HG02571 (cell line): ENCODE measurements at regions not wholly inside any gene's neighbourhood (a gene's known extent, or its start where the extent isn't known, plus 50 kb on each side); places are given as distances from the start of the nearest gene placed in this dataset.
"Not testable (repeated sequence)": the region's sequence is repeated elsewhere in the genome, so short reads cannot be mapped to it uniquely, and the experiment has no call there.

Source experiments
- ATAC-seq: cut with Tn5 transposase; IDR thresholded peaks from one replicate; pipeline ENCODE4 v1.9.1; 2021; ENCODE audit warnings: mild to moderate bottlenecking, moderate library complexity; ENCODE audit not compliant: unreplicated experiment

DNA sequence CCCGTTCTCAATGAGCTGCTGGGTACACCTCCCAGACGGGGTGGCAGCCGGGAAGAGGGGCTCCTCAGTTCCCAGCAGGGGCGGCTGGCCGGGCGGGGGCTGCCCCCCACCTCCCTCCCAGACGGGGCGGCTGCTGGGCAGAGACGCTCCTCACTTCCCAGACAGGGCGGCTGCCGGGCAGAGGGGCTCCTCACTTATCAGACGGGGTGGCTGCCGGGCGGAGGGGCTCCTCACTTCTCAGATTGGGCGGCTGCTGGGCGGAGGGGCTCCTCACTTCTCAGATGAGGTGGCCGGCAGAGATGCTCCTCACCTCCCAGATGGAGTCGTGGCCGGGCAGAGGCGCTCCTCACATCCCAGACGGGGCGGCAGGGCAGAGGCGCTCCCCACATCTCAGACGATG, 559.0 kb downstream of the CD109 start:
- not testable (repeated sequence) for ATAC-seq

DNA sequence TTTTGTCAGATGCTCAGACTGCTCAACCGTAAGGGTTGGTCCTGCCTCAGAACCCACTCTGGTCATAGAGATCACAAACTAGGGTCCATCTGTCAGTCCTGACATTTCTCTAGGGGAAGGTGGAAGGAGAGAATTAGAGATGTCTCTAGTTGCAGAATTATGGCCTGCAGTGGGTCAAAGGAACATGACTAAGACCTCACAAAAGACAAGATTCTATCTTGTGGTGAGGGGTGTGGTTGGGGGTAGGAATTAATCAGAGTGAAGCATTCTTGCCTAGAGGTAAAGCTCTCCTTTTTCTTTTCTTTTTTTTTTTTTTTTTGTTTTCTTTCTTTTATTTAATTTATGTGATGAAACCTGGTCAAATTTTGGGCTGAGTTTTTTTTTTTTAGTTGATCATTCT, 558.1 kb downstream of the CD109 start:
- not testable (repeated sequence) for ATAC-seq

- ATAC-seq = no peak
Observed at GRCh38 chr6:74253261-74253660, 557.3 kb downstream of the CD109 start.

DNA sequence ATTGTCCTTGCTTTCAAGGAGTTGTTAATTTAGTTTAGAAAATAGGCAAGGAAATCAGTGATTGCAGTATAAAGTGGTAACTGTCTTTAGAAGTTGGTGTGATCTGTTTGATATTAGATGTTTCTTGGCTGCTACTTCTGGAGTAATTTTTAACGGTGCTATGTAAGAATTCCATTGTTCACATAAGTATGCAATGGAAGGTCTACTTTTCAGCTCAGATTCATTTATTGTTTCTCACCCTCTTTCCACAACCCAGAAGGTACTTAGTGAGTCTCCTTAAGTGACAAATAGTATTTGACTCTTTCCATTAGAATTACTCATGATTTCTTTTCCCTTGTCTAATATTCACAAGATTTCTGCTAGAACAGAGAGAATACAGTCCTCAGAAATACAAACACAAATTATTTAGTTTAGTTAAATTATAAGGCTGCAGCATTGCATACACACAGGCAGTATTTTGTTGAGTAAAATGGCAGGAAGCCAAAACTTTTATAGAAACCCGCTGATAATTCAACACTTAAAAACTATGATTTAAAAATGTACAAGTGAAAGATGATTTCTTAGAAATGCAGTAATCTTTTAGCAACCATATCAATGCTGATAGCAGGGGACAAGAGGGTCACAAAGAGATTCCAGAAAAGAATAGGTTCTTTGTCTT, 554.3 kb downstream of the CD109 start:
- no peak for ATAC-seq

DNA sequence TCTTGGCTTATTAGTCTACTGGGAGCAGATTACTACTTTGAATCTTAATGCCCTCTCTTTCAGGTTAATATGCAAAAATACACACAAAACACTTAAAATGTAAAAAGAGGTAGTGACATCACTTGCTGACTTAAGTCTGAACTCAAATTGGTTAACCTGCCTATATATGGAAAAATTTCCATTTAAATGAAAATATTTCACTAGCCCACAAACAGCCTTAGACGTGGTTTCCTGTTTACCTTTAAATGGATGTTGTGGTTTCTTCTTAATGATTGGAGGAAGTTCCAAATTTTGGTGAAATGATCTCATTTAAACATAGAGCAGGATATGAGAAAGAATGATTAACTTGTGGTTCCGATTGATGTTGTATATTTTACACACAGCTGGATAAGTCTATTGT, 553.7 kb downstream of the CD109 start:
- no peak for ATAC-seq

DNA sequence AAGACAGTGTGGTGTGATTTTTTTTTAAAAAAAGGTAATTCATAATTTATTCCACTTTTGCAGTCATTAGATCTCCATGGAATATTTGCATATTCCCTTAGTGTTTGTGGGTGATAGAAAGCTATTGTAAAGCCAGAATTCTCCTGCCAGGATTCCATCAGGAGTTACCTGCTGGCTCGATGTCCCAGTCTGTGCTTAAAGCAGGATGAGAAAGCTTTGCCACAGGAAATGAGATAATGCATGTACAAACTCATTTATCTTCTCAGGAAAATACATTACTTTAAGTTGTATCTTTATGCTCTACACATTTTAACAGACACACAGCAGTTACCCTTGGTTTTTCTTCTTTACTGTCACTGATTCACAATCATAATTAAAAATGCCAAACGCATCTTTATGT, 553.0 kb downstream of the CD109 start:
- no peak for ATAC-seq

- ATAC-seq = no peak
Observed at GRCh38 chr6:74222768-74223333, 526.8 kb downstream of the CD109 start.

- ATAC-seq = no peak
Observed at GRCh38 chr6:74213995-74214394, 518.0 kb downstream of the CD109 start.

GRCh38 chr6:74208239-74208638, 512.2 kb downstream of the CD109 start:
- ATAC-seq = no peak

DNA sequence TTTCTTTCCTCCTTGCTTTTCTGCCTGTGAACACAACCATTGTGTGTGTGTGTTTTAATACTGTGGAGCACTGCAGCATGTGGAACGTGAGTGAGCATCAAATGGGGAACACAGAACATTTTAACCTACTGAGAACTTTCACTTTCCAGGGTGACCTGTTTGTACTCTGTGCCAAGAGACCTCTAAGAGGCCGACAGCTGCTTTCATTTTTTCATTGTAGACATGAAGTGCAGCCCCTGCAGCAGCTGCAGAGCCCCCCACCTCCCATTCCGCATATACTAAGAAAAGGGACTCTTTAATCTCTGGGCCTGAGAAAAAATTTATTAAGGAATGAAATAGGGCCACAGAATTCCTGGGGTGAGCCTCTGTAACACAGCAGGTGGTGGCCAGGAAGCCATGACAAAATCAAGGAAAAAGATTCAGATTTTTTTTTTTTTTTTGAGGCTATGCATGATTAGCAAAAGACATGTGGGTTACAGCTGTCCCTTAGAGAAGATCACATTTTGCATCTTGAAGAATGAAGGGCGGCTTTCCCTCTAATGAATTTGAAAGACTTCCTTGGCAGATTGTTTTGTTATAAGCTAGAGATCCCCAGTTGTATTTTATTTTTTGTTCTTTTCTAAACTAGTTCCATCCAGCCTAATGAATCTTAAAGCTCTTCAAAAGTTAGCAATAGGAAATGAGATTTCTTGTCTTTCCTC, 503.4 kb downstream of the CD109 start:
- ATAC-seq = no peak

DNA sequence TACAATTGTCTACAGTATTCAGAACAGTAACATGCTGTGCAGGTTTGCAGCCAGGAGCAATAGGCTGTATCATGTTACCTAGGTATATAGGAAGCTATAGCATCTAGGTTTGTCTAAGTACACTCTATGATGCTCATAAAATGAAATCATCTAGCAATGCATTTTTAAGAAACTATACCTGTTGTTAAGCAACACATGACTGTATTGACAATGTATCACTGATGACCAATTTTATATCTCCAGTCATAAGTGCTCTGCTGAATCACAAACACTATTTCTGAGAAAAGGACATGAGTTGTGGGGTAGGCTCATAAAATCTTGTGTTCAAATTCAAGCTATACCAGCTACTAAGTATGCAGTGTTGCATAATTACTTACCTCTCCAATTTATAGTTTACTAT, 501.3 kb downstream of the CD109 start:
- no peak for ATAC-seq

DNA sequence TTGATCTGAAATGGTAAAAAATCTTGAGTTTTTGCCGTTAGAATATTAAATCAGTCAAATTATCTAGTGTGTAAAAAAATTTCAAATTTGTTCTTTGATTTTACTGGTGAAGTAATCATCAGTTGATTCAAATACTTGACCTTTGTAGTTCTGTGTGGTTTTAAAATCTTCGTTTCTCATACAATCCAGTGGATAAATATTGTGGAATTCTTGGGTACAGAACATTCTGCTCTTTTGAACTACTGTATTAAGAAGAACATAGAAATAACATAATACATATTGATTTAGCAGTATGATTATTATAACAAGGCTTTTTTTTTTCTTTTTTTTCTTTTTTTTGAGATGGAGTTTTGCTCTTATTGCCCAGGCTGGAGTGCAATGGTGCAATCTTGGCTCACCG, 491.8 kb downstream of the CD109 start:
- ATAC-seq = no peak

DNA sequence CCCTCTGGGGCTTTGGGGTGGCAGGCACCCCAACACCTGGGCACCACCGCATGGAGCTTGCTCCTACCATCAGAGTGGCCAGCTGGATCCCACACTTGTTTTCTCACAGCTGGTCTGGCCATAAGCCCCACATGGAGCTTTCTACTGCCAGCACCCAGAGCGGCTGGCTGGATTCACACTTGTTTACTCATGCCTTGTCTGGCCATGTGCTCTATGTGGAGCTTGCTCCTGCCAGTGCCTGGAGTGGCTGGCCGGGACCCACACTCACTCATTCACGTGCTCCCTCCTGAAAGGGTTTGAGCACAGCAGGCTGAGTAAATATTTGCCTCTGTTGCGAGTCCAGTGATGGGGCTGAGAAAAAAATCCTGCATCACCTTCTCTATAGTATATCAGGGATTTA, 487.0 kb downstream of the CD109 start:
- ATAC-seq = no peak

DNA sequence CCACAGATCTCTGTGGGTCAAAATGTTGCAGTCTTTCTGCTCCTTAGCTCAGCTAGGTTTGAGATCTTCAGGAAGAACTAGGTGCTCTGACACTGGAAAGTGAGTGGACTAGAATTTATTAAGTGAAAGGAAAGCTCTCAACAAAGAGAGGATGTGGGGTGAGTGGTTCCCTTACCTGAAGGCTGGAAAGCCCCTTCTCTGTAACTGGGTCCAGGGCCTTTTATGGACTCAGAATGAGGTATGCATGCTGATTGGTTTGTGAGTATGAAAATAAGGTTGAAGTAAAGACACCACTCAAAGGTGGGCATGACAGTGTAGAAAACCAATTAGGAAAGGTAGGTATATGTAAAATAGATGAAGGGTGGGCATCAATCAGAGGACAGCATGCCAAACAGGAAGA, 485.5 kb downstream of the CD109 start:
- no peak for ATAC-seq

- ATAC-seq = no peak
Observed at GRCh38 chr6:74177506-74177905, 481.5 kb downstream of the CD109 start.

GRCh38 chr6:74170550-74170949, 474.5 kb downstream of the CD109 start:
- not testable (repeated sequence) for ATAC-seq

DNA sequence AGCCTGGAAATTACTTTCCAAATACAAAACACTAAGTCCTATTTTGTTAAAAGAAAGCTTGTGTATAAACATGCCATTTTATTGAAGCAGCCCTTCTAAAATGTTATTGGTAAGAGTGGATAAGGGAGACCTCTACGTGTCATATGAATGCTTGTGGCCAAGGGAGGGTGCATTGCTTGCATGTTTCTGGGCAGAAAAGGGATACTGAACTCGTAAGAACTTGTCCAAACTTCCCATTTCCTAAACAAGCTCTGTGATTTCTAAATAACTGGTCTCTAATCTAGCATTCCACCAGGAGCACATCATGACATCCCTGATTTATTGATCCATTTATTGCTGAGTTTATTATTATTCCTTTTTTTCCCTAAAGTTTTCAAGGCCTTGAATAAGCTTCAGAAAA, 474.1 kb downstream of the CD109 start:
- no peak for ATAC-seq

DNA sequence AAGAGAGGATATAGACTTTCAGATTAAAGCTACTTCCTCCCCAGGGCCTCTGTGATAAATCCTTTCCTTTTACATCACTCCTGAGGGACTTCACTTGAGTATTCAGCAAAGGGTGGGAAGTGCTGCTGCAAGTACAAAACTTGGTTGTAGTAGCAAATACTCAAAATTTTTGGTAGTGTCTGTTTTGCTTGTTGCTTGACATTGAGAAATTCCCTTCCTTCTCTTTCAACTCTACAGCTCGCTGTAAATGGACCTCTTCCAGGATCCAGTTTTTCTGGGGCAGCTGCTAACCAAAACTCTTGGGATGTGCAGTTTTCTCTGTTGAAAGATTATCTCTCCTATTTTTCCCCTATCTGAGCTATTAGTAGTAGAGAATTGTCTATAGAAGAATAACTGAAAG, 472.0 kb downstream of the CD109 start:
- no peak for ATAC-seq

- no peak for ATAC-seq
Observed at GRCh38 chr6:74167511-74167910, 471.5 kb downstream of the CD109 start.

DNA sequence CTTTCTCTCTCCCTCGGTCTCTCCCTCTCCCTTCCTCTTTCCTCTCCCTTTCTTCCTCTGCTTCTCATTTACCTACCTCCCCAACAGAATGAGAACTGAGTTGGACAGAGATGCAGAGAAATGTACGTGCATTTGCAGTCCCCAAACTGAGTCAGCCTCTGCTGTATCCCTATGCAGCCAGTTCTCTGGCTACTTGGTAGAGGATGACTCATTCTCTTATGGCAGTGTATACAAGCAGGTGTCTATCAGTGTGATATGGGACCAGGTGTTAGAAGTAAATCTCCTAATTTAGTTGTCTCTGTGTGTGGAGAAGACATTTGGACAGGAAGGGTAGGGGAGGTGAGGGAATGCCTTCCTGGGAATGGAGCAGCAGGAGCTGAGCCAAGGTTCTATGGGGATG, 470.8 kb downstream of the CD109 start:
- no peak for ATAC-seq

GRCh38 chr6:74161380-74161779, 465.4 kb downstream of the CD109 start:
- ATAC-seq = no peak

- ATAC-seq = no peak
Observed at GRCh38 chr6:74152096-74152675, 456.2 kb downstream of the CD109 start.
